H1 (cell line): ENCODE measurements at regions not wholly inside any gene's neighbourhood (a gene's known extent, or its start where the extent isn't known, plus 50 kb on each side); places are given as distances from the start of the nearest gene placed in this dataset.

Experiments
- CTCF ChIA-PET: fragments of 300-600 bp; sonication (Branson Sonifier 250); formaldehyde crosslinking; loops from one replicate; lab custom pipeline; 2021; ENCODE audit not compliant: partially characterized antibody; lab: Charles Lee
- POLR2A ChIA-PET: fragments of 300-600 bp; sonication (Branson Sonifier 250); formaldehyde crosslinking; loops from one replicate; lab custom pipeline; 2021; ENCODE audit warnings: inconsistent platforms; ENCODE audit not compliant: partially characterized antibody; lab: Charles Lee
- DNase-seq, 2 experiments: peaks; one replicate each; pipeline versions ENCODE4 v3.0.0 to v3.0.0-alpha.2; 2010 to 2022; ENCODE audit warnings: low spot score in 2 of 2, low read depth in 1 of 2, mixed read lengths in 1 of 2
- FAIRE-seq: peaks from 2 replicates; lab custom pipeline; 2011; peaks lifted over from hg19 to GRCh38; lab: Jason Lieb, UNC
- H2AFZ ChIP-seq: 2 replicates; pipeline ENCODE4 v1.8.1; 2012; ENCODE audit warnings: low read length, inconsistent platforms
- H2AK5ac ChIP-seq: 2 replicates; pipeline ENCODE4 v1.6.1; 2013; ENCODE audit warnings: low read depth, low read length
- H2BK120ac ChIP-seq: replicated peaks from 2 replicates; pipeline ENCODE3; 2013; ENCODE audit warnings: low read depth, low read length, inconsistent platforms
- H2BK12ac ChIP-seq: 2 replicates; pipeline ENCODE4 v1.6.1; 2013; ENCODE audit warnings: low read depth, low read length
- H2BK15ac ChIP-seq: 2 replicates; pipeline ENCODE4 v1.6.1; 2013; ENCODE audit warnings: low read length
- H2BK20ac ChIP-seq: 2 replicates; pipeline ENCODE4 v1.6.1; 2013; ENCODE audit warnings: low read length
- H2BK5ac ChIP-seq: 2 replicates; pipeline ENCODE4 v1.6.1; 2013; ENCODE audit warnings: low read depth, low read length
- H3K14ac ChIP-seq: 2 replicates; pipeline ENCODE4 v1.6.1; 2013; ENCODE audit warnings: inconsistent platforms; ENCODE audit not compliant: insufficient read length
- H3K18ac ChIP-seq: 2 replicates; pipeline ENCODE4 v1.6.1; 2013; ENCODE audit warnings: low read length; ENCODE audit errors: extremely low read depth
- H3K23ac ChIP-seq: 2 replicates; pipeline ENCODE4 v1.6.1; 2013; ENCODE audit warnings: inconsistent platforms; ENCODE audit not compliant: insufficient read length
- H3K23me2 ChIP-seq: 2 replicates; pipeline ENCODE4 v1.6.1; 2013; ENCODE audit warnings: low read depth, low read length
- H3K27ac ChIP-seq: 2 replicates; pipeline ENCODE4 v1.6.1; 2011; ENCODE audit warnings: low read depth, low read length, inconsistent platforms
- H3K27me3 ChIP-seq, 4 experiments: replicated peaks in 1 of 4; 1 replicate in 1 of 4; 2 replicates in 3 of 4; pipeline versions ENCODE4 v1.6.1 to v1.8.1; 2011 to 2013; ENCODE audit warnings: low read length in 3 of 4, mild to moderate bottlenecking in 3 of 4, inconsistent platforms in 2 of 4, mixed read lengths in 2 of 4, moderate library complexity in 1 of 4; ENCODE audit not compliant: control insufficient read depth in 3 of 4, insufficient read depth in 3 of 4; ENCODE audit errors: extremely low read depth in 1 of 4
- H3K36me3 ChIP-seq, 4 experiments: 2 replicates each; pipeline versions ENCODE4 v1.6.1 to v1.8.1; 2011 to 2013; ENCODE audit warnings: mild to moderate bottlenecking in 4 of 4, low read length in 3 of 4, moderate library complexity in 2 of 4, control low read depth in 1 of 4, inconsistent platforms in 1 of 4; ENCODE audit not compliant: insufficient read depth in 4 of 4, control insufficient read depth in 2 of 4
- H3K4ac ChIP-seq: replicated peaks from 2 replicates; pipeline ENCODE3; 2013; ENCODE audit warnings: low read length, low read depth, mixed read lengths, inconsistent platforms; ENCODE audit not compliant: insufficient read length
- H3K4me1 ChIP-seq, 4 experiments: replicated peaks in 1 of 4; 1 replicate in 1 of 4; 2 replicates in 3 of 4; pipeline versions ENCODE4 v1.6.1 to v1.8.1; 2011 to 2013; ENCODE audit warnings: low read length in 3 of 4, inconsistent platforms in 2 of 4, mixed read lengths in 1 of 4; ENCODE audit not compliant: insufficient read depth in 4 of 4, control insufficient read depth in 3 of 4
- H3K4me2 ChIP-seq, 2 experiments: 2 replicates each; pipeline versions ENCODE4 v1.6.1 to v1.8.1; 2011 to 2013; ENCODE audit warnings: low read depth in 2 of 2, low read length in 2 of 2, control low read depth in 1 of 2, inconsistent platforms in 1 of 2, mild to moderate bottlenecking in 1 of 2; ENCODE audit not compliant: insufficient read depth in 1 of 2
- H3K4me3 ChIP-seq, 4 experiments: fragments of 200-600, 300-600 bp in 1 of 4; sonication (generic), shearing (Covaris generic), sonication (Bioruptor Twin) in 1 of 4; 2 replicates each; pipeline versions ENCODE4 v1.5.1 to v1.8.1; 2011 to 2016; ENCODE audit warnings: low read length in 4 of 4, low read depth in 3 of 4, control low read depth in 2 of 4, inconsistent platforms in 2 of 4, mild to moderate bottlenecking in 2 of 4, mixed read lengths in 1 of 4, moderate library complexity in 1 of 4; ENCODE audit not compliant: insufficient read depth in 2 of 4; ENCODE audit errors: extremely low read depth in 1 of 4
- H3K56ac ChIP-seq: replicated peaks from 2 replicates; pipeline ENCODE3; 2013; ENCODE audit warnings: low read depth, mild to moderate bottlenecking, mixed read lengths, low read length, inconsistent platforms; ENCODE audit not compliant: insufficient read length
- H3K79me1 ChIP-seq: 2 replicates; pipeline ENCODE4 v1.6.1; 2013; ENCODE audit warnings: low read depth, low read length, control low read depth
- H3K79me2 ChIP-seq, 2 experiments: 2 replicates each; pipeline versions ENCODE4 v1.6.1 to v1.8.1; 2012 to 2013; ENCODE audit warnings: low read length in 2 of 2, mild to moderate bottlenecking in 2 of 2, inconsistent platforms in 1 of 2; ENCODE audit not compliant: insufficient read depth in 2 of 2, control insufficient read depth in 1 of 2
- H3K9ac ChIP-seq, 4 experiments: replicated peaks in 1 of 4; 1 replicate in 1 of 4; 2 replicates in 3 of 4; pipeline versions ENCODE4 v1.6.1 to v1.8.1; 2011 to 2013; ENCODE audit warnings: low read depth in 3 of 4, low read length in 3 of 4, control low read depth in 2 of 4, mild to moderate bottlenecking in 2 of 4, moderate library complexity in 2 of 4, inconsistent platforms in 1 of 4; ENCODE audit errors: extremely low read depth in 1 of 4
- H3K9me3 ChIP-seq, 2 experiments: 2 replicates each; pipeline versions ENCODE4 v1.6.1 to v1.8.1; 2012 to 2013; ENCODE audit warnings: mild to moderate bottlenecking in 2 of 2, moderate library complexity in 2 of 2, control low read depth in 1 of 2, inconsistent platforms in 1 of 2, low read depth in 1 of 2, low read length in 1 of 2, mixed read lengths in 1 of 2; ENCODE audit not compliant: insufficient read depth in 2 of 2
- H4K20me1 ChIP-seq, 2 experiments: replicated peaks in 1 of 2; 2 replicates each; pipeline versions ENCODE3 to v1.8.1; 2011 to 2013; ENCODE audit warnings: inconsistent platforms in 2 of 2, low read length in 2 of 2, mild to moderate bottlenecking in 1 of 2; ENCODE audit not compliant: insufficient read depth in 2 of 2, control insufficient read depth in 1 of 2
- H4K5ac ChIP-seq: 2 replicates; pipeline ENCODE4 v1.6.1; 2013; ENCODE audit warnings: low read length, low read depth, mixed read lengths, inconsistent platforms; ENCODE audit not compliant: insufficient read length
- H4K8ac ChIP-seq: 2 replicates; pipeline ENCODE4 v1.8.0; 2013; ENCODE audit warnings: mild to moderate bottlenecking, moderate library complexity, low read length, inconsistent platforms; ENCODE audit not compliant: insufficient read depth; ENCODE audit errors: extremely low read depth
- H4K91ac ChIP-seq: replicated peaks from 2 replicates; pipeline ENCODE3; 2013; ENCODE audit warnings: low read length, mixed read lengths, inconsistent platforms; ENCODE audit not compliant: insufficient read length
- CHD2 ChIP-seq: IDR thresholded peaks from 2 replicates; pipeline ENCODE4 v1.6.1; 2012; ENCODE audit warnings: low read length, improper control_type of control experiment
- FOSL1 ChIP-seq: IDR thresholded peaks from 2 replicates; pipeline ENCODE4 v1.6.1; 2011; ENCODE audit warnings: mild to moderate bottlenecking, low read depth, low read length, moderate library complexity; ENCODE audit not compliant: insufficient read depth
- HDAC2 ChIP-seq, 2 experiments: fragments of 300-600 bp in 1 of 2; sonication (generic) in 1 of 2; IDR thresholded peaks; 2 replicates each; pipeline ENCODE4 v1.6.1; 2011 to 2012; ENCODE audit warnings: low read depth in 2 of 2, low read length in 2 of 2, mild to moderate bottlenecking in 2 of 2, moderate library complexity in 2 of 2, borderline replicate concordance in 1 of 2, inconsistent platforms in 1 of 2
- HDAC6 ChIP-seq: IDR thresholded peaks from one replicate; pipeline ENCODE4 v1.7.1; 2012; ENCODE audit warnings: low read depth, mild to moderate bottlenecking, inconsistent platforms, low read length, moderate library complexity
- JUN ChIP-seq: IDR thresholded peaks from 2 replicates; pipeline ENCODE4 v1.6.1; 2011; ENCODE audit warnings: low read depth, mild to moderate bottlenecking, improper control_type of control experiment, low read length
- NRF1 ChIP-seq: IDR thresholded peaks from 2 replicates; pipeline ENCODE4 v1.6.1; 2011; ENCODE audit warnings: mild to moderate bottlenecking, low read depth, low read length, improper control_type of control experiment
- SIX5 ChIP-seq: IDR thresholded peaks from 2 replicates; pipeline ENCODE4 v1.6.1; 2011; ENCODE audit warnings: mild to moderate bottlenecking, low read depth, low read length
- SP1 ChIP-seq: IDR thresholded peaks from 2 replicates; pipeline ENCODE4 v1.6.1; 2011; ENCODE audit warnings: low read depth, low read length
- SP2 ChIP-seq: IDR thresholded peaks from 2 replicates; pipeline ENCODE4 v1.6.1; 2012; ENCODE audit warnings: mild to moderate bottlenecking, low read length, inconsistent platforms
- TAF1 ChIP-seq: IDR thresholded peaks from 2 replicates; pipeline ENCODE4 v1.6.1; 2011; ENCODE audit warnings: mild to moderate bottlenecking, low read depth, low read length
- TCF12 ChIP-seq: IDR thresholded peaks from 2 replicates; pipeline ENCODE4 v1.6.1; 2011; ENCODE audit warnings: low read depth, mild to moderate bottlenecking, low read length
- WGBS, 2 experiments: shearing (Covaris generic) in 1 of 2; methylation state at CpG; one replicate each; pipeline versions ENCODE4 v1.1.6 to v1.1.7; 2013 to 2015; ENCODE audit warnings: low lambda C conversion rate in 2 of 2, mixed read lengths in 2 of 2, inconsistent platforms in 1 of 2, low coverage in 1 of 2, missing lambda C conversion rate in 1 of 2; ENCODE audit not compliant: insufficient replicate concordance in 2 of 2, insufficient coverage in 1 of 2, insufficient read length in 1 of 2; ENCODE audit errors: extremely low coverage in 1 of 2, missing lambda C conversion rate in 1 of 2; 5-methylcytosine and 5-hydroxymethylcytosine counted together

- Histone ChIP-seq H4K8ac (peak overlapping the region; percentile 36), H4K91ac (peak overlapping the region; percentile 88), H3K27me3 (no peaks in the 10 kb centered on the region), H2AFZ (no peak overlapping the region), H4K20me1 (no peaks in the 10 kb centered on the region), H2BK120ac (no peak overlapping the region), H3K23me2 (no peaks in the 10 kb centered on the region), H3K36me3 (no peaks in the 10 kb centered on the region), H3K14ac (no peak overlapping the region), H3K4me1 (peaks cover 0 to 3% (median 0%) of the 10 kb centered on the region in 4 experiments; a peak in 1 of 7 replicates), H2AK5ac (no peak overlapping the region; the same call in 1 of the 2 replicates), H2BK20ac (no peak overlapping the region), H3K4me2 (no peak overlapping the region), H3K56ac (no peak overlapping the region), H3K9ac (no peak overlapping the region), H3K79me2 (no peaks in the 10 kb centered on the region), H2BK5ac (no peak overlapping the region), H3K4me3 (no peak overlapping the region), H2BK12ac (no peak overlapping the region; the same call in 1 of the 2 replicates)
- DNase-seq (no peak), FAIRE-seq (no peak)
- 89% methylated on average over 24 of the region's 25 CpGs; no CpG with 5 or more reads in 1 of the 2 experiments for WGBS, 2 experiments
- ChIA-PET CTCF (no interaction called here), POLR2A (interaction anchor here (0.5 kb wide), 1 partner anchor 190 kb away, joined by 3 read pairs; no protein-coding TSS in a partner anchor)
- TF ChIP-seq TCF12: no peak
- no peak for TF ChIP-seq TAF1
- no peak for TF ChIP-seq CHD2
- no peak for TF ChIP-seq JUN
- TF ChIP-seq SP1: no peak
- TF ChIP-seq FOSL1: no peak
- no peak for TF ChIP-seq HDAC2 (IDR thresholded peaks at IDR 0.05; ENCODE audit: borderline replicate concordance in 1 of 2, low read depth in 2 of 2, low read length in 2 of 2)
- no peak for TF ChIP-seq SP2
- TF ChIP-seq HDAC6: no peak
- TF ChIP-seq SIX5: no peak
- TF ChIP-seq NRF1: no peak
- TF ChIP-seq, all 59 proteins: peak for 0
- H3K4ac ChIP-seq: no peak overlapping the region
- no peak overlapping the region for H4K5ac ChIP-seq
- no peak overlapping the region for H3K27ac ChIP-seq
- H2BK15ac ChIP-seq: 0 out of 2 replicates have a peak overlapping the region, but pooled peaks have one; percentile 46
- H3K9me3 ChIP-seq: peaks cover 0 to 5% of the 10 kb centered on the region in 2 experiments; a peak in 1 of 4 replicates
- no peaks in the 10 kb centered on the region for H3K79me1 ChIP-seq
- H3K23ac ChIP-seq: no peak overlapping the region
- no peak overlapping the region for H3K18ac ChIP-seq
Measured at GRCh38 chr2:43000242-43001054, 208.1 kb upstream of the HAAO start.
